Adrenal gland (tissue), 9 donors: ENCODE measurements at regions not wholly inside any gene's neighbourhood (a gene's known extent, or its start where the extent isn't known, plus 50 kb on each side); places are given as distances from the start of the nearest gene placed in this dataset.

Experiments used
- DNase-seq, 7 donors: peaks; one replicate each; pipeline ENCODE4 v3.0.0-alpha.2; 2019 to 2020
- H3K27ac ChIP-seq, 5 donors: fragments of 200-600 bp; sonication (generic) in 4 of 5; 1 replicate in 3 of 5; 2 replicates in 2 of 5; pipeline versions ENCODE4 v1.5.1 to v1.8.0; 2016 to 2020; ENCODE audit warnings: mild to moderate bottlenecking in 1 of 5
- H3K27me3 ChIP-seq: fragments of 200-600 bp; 2 replicates; pipeline ENCODE4 v1.8.0; 2021
- H3K36me3 ChIP-seq, 2 donors: fragments of 200-600 bp; replicated peaks in 1 of 2; 1 replicate in 1 of 2; 2 replicates in 1 of 2; pipeline versions ENCODE4 v1.5.1 to v1.8.0; 2018 to 2022
- H3K4me1 ChIP-seq, 2 donors: fragments of 200-600 bp; replicated peaks in 1 of 2; 1 replicate in 1 of 2; 2 replicates in 1 of 2; pipeline versions ENCODE4 v1.5.1 to v1.8.0; 2018 to 2021
- H3K4me3 ChIP-seq, 4 donors: fragments of 200-600 bp; sonication (generic) in 3 of 4; one replicate each; pipeline ENCODE4 v1.5.1; 2016 to 2018
- H3K9me3 ChIP-seq, 3 donors: fragments of 200-600 bp; sonication (generic) in 1 of 3; replicated peaks in 1 of 3; 1 replicate in 2 of 3; 2 replicates in 1 of 3; pipeline versions ENCODE4 v1.5.1 to v1.8.0; 2016 to 2021
- POLR2A ChIP-seq, 2 donors: fragments of 450-650 bp; IDR thresholded peaks; one replicate each; pipeline ENCODE4 v1.6.1; 2017; ENCODE audit warnings: antibody characterized with exemption in 2 of 2, mild to moderate bottlenecking in 2 of 2, moderate library complexity in 1 of 2
- WGBS, 4 donors: extraction: QIAGEN DNeasy Blood & Tissue Kit in 2 of 4; methylation state at CpG; one replicate each; pipeline versions ENCODE4 v1.1.5 to v1.1.7; 2013 to 2017; 5-methylcytosine and 5-hydroxymethylcytosine counted together
- intact Hi-C, 2 donors: fragments of 100-400 bp; cut with DNase I; formaldehyde crosslinking; loops; one replicate each; pipeline versions ENCODE4 v1.14.1 to v1.15.0; 2022 to 2023
- TF ChIP-seq, protein P1 (sequence below), 6 experiments: fragments of 450-650 bp in 4 of 6; fragments of 200-600 bp in 2 of 6; sonication (generic) in 1 of 6; IDR thresholded peaks; 1 replicate in 5 of 6; 2 replicates in 1 of 6; pipeline versions ENCODE4 v1.5.1 to v1.8.0; 2016 to 2021; ENCODE audit warnings: antibody characterized with exemption in 6 of 6, mild to moderate bottlenecking in 2 of 6, moderate library complexity in 1 of 6
- donor health status: healthy with polysubstance abuse.
- donor health status: Bipolar disorder and iron deficiency.
- donor health status: DM: yes; HTN: yes; CAD: no.
- donor health status: DM: no; HTN: no; CAD: no.
- donor health status: DM: no; HTN: no; CAD: no.

DNA sequence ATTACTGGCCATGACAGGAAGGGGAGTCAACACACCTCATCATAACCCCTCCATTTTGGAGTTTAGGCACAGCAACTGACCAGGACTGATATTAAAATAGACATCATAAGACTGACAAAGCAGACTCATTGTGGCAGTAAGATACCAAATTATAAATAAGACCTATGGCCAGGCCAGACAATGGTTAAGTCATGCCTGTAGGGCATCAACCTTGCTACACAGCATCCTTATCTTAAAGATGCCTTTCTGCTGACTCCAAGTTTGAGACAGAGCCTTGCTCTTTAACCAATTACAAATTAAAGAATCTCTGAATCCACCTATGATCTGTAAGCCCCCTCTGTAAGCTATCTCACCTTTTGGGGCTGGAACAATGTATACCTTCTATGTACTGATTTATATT lies 65.5 kb downstream of the VCX2 start:
- intact Hi-C loops: no loop called here
- TF ChIP-seq, protein P1, sequence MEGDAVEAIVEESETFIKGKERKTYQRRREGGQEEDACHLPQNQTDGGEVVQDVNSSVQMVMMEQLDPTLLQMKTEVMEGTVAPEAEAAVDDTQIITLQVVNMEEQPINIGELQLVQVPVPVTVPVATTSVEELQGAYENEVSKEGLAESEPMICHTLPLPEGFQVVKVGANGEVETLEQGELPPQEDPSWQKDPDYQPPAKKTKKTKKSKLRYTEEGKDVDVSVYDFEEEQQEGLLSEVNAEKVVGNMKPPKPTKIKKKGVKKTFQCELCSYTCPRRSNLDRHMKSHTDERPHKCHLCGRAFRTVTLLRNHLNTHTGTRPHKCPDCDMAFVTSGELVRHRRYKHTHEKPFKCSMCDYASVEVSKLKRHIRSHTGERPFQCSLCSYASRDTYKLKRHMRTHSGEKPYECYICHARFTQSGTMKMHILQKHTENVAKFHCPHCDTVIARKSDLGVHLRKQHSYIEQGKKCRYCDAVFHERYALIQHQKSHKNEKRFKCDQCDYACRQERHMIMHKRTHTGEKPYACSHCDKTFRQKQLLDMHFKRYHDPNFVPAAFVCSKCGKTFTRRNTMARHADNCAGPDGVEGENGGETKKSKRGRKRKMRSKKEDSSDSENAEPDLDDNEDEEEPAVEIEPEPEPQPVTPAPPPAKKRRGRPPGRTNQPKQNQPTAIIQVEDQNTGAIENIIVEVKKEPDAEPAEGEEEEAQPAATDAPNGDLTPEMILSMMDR (IDR thresholded peaks at IDR 0.05): no peak
- no peak for TF ChIP-seq POLR2A (IDR thresholded peaks at IDR 0.05)
- no peak for DNase-seq
- H3K4me3 ChIP-seq: no peak overlapping the region
- no peaks in the 10 kb centered on the region for H3K4me1 ChIP-seq
- H3K9me3 ChIP-seq: no peaks in the 10 kb centered on the region
- no peak overlapping the region for H3K27ac ChIP-seq
- H3K27me3 ChIP-seq: no peaks in the 10 kb centered on the region
- no peaks in the 10 kb centered on the region for H3K36me3 ChIP-seq

DNA sequence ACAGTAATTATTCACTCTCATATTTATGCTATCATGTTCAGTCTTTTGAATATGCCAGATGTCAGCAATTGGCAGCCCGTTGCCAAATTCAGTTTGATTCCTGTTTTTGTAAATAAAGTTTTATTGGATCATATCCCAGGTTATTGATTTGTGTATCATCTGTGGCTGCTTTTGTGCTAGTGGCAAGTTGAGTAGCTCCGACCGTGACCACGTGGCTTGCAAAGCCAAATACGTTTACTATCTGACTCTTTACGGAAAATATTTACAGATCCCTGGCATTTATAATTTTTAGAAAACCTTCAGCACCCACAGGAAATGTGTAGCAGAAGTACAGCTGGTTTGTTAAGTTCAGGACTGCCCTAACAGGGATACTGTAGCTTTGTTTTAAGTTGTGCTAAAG lies 67.4 kb downstream of the VCX2 start:
- intact Hi-C loops: no loop called here
- H3K36me3 ChIP-seq: no peaks in the 10 kb centered on the region
- no peak overlapping the region for H3K27ac ChIP-seq
- H3K9me3 ChIP-seq: no peaks in the 10 kb centered on the region
- H3K4me1 ChIP-seq: no peaks in the 10 kb centered on the region
- 90 to 92% (median 91%) methylated on average over 6 of the region's 6 CpGs for WGBS, 4 donors
- H3K27me3 ChIP-seq: no peaks in the 10 kb centered on the region
- TF ChIP-seq POLR2A (IDR thresholded peaks at IDR 0.05): no peak
- TF ChIP-seq, protein P1 (IDR thresholded peaks at IDR 0.05): no peak
- H3K4me3 ChIP-seq: no peak overlapping the region
- DNase-seq: no peak

DNA sequence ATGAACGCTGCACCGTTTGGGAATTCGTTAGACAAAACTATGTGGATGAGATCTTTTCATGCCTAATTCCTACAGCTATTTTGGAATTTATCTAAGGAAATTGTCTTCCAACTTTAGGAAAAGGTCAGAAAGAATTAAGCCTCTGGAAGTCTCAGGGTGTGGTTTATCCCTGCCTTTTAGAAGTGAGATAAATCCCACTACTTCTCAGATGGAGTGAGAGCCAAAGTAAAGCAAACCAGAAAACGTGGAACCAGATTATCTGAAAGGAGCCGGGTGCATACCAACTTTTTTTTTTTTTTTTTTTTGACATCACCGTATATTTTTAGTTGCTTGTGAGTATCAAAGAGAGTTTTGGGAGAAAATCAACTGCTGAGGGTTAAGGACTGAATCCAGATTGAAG lies 79.6 kb downstream of the VCX2 start:
- H3K36me3 ChIP-seq: no peaks in the 10 kb centered on the region
- no peak for DNase-seq
- H3K27ac ChIP-seq: no peak overlapping the region
- H3K9me3 ChIP-seq: no peaks in the 10 kb centered on the region
- no peaks in the 10 kb centered on the region for H3K27me3 ChIP-seq
- no peak for TF ChIP-seq POLR2A (IDR thresholded peaks at IDR 0.05)
- TF ChIP-seq, protein P1 (IDR thresholded peaks at IDR 0.05): no peak
- WGBS, 4 donors: 66 to 77% (median 72%) methylated on average over 6 of the region's 6 CpGs
- no peaks in the 10 kb centered on the region for H3K4me1 ChIP-seq
- intact Hi-C loops: no loop called here
- no peak overlapping the region for H3K4me3 ChIP-seq

- H3K4me1 ChIP-seq: no peaks in the 10 kb centered on the region
- no peaks in the 10 kb centered on the region for H3K27me3 ChIP-seq
- H3K9me3 ChIP-seq: no peaks in the 10 kb centered on the region
- no peaks in the 10 kb centered on the region for H3K36me3 ChIP-seq
- H3K4me3 ChIP-seq: no peak overlapping the region
- intact Hi-C loops: no loop called here
- 72 to 82% (median 79%) methylated on average over 3 of the region's 3 CpGs for WGBS, 4 donors
- no peak for DNase-seq
- TF ChIP-seq, protein P1 (IDR thresholded peaks at IDR 0.05): no peak
- TF ChIP-seq POLR2A (IDR thresholded peaks at IDR 0.05): no peak
- H3K27ac ChIP-seq: no peak overlapping the region
Observed at GRCh38 chrX:8090906-8091305, 80.2 kb downstream of the VCX2 start.
